ENCODE measurements at regions not wholly inside any gene's neighbourhood (a gene's known extent, or its start where the extent isn't known, plus 50 kb on each side); places are given as distances from the start of the nearest gene placed in this dataset.

DNA sequence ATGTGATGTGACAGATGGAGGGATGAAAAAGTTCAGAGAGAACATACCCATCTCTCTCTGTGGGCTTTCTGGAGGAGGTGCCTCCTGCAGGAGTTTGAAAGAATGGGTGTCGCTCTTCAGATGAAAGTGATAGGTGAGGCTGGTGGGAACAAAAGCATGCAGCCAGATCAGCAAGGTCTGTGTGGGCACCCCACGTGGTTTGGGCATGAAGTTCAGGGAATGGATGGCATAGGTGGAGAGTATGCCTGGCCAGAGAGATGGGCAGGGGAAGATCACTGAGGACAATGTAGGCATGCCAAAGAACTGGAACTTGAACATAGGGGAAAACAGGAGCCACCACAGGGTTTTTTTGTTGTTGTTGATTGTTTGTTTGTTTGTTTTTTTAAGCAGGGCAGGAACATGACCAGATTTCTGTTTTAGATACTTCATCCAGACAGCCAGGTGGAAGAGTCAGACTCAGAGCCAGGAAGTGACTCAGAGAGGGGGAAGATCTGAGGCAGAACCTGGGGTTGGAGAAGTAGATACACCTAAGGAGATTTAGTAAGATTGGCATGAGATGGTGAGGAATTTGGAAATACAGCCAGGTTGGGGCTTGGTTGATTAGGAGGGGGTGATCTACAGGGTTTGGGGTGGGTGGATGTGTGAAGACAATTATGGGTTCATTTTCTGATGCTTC lies 64.8 kb upstream of the CLSTN2 start:
- Mint-ChIP-seq H3K4me1 (ENCODE audit: low read depth) (no peaks in the 10 kb centered on the region), H3K4me3 (no peak overlapping the region), H3K27ac (no peak overlapping the region), H3K27me3 (peaks cover 2% of the 10 kb centered on the region), H3K36me3 (no peaks in the 10 kb centered on the region), H3K9me3 (no peaks in the 10 kb centered on the region)
- ChIA-PET CTCF (no interaction called here), POLR2A (no interaction called here)
- intact Hi-C loops (cut with micrococcal nuclease): no loop called here
- DNase-seq: no peak

DNA sequence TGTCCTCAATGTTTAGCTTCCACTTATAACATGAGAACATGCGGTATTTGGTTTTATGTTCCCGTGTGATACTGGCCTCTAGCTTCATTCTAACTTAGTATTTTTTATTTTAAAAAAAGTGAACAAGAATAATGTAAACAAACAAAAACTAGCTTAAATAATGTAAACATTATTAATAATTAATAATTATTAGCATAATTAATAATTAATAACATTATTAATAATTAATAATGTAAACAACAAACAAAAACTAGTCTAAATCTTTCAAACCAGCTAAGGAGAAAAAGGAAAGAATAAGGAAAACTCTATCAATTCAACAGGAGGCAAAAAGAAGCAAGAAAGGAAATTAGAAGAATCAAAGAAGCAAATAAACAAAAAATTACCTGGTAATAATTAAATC lies 66.2 kb upstream of the CLSTN2 start:
- ChIA-PET CTCF (interaction anchor here (0.6 kb wide), 1 partner anchor 16 kb away, joined by 3 read pairs; no protein-coding TSS in a partner anchor), POLR2A (no interaction called here)
- no peaks in the 10 kb centered on the region for H3K4me1 Mint-ChIP-seq (ENCODE audit: low read depth)
- H3K4me3 Mint-ChIP-seq: no peak overlapping the region
- no peak overlapping the region for H3K27ac Mint-ChIP-seq
- intact Hi-C loops (cut with micrococcal nuclease): no loop called here
- H3K27me3 Mint-ChIP-seq: peaks cover 2% of the 10 kb centered on the region
- DNase-seq: no peak
- H3K36me3 Mint-ChIP-seq: no peaks in the 10 kb centered on the region
- H3K9me3 Mint-ChIP-seq: no peaks in the 10 kb centered on the region

DNA sequence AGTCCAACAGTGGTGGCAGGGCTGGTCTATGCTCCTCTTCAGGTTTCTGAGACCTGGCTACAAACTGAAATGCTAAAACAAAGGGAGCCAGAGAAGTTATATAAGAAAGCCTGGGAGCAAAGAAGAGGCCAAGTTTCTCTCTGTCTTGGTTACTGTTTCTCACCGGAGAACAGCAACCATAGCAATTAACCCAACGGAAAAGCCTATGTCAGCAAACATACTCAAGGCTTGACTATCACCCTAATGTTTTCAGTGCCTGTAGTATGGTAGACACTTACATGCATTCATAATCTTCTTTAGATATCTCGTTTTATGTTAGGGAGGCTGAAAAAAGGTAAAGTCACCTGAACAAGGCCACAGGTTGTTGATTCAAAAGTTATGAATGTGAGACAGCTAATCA lies 86.3 kb upstream of the CLSTN2 start:
- ChIA-PET CTCF (no interaction called here), POLR2A (no interaction called here)
- H3K4me1 Mint-ChIP-seq (ENCODE audit: low read depth): no peaks in the 10 kb centered on the region
- H3K9me3 Mint-ChIP-seq: peaks cover 17% of the 10 kb centered on the region
- no peak for DNase-seq
- H3K27me3 Mint-ChIP-seq: no peaks in the 10 kb centered on the region
- H3K36me3 Mint-ChIP-seq: no peaks in the 10 kb centered on the region
- intact Hi-C loops (cut with micrococcal nuclease): no loop called here
- no peak overlapping the region for H3K4me3 Mint-ChIP-seq
- H3K27ac Mint-ChIP-seq: no peak overlapping the region

DNA sequence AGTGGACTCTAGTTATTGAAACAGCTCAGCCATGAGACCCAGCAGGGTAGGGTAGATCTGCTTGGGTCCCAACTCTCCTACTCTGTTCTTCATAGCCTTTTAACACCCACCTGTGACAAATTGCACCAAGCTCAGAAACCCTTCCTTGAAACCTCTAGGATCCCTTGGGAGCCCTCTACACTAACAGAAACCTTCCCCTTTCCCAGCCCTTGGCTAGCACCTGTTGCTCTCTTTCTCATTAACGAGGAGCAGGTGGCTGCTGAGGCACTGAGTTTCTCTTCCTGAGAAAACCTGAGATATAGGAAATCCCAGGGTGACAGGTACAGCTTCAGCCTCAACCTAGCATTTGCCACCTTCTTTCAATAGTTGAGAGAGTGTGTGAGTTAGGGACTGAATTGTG lies 88.3 kb upstream of the CLSTN2 start:
- POLR2A ChIA-PET: no interaction called here

DNA sequence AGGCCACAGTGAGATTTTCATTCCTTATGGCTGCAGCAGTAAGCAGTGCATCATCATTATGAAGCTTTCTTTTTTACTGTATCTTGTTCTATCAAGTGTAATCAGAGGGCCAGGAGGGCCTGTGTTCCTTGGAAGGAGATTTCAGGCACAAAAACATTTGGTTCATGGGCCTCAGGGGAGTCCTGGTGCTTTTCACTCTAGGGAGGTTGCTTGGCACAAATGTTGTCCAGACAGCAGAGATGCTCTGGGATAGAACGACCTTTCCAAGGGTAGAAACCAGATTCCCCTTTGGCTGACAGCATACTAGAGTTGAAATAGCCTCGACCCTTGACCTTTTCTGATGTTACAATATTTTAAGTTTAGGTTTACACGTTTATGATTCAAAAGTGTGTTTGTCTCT lies 95.3 kb upstream of the CLSTN2 start:
- Mint-ChIP-seq H3K27ac (no peak overlapping the region), H3K9me3 (peaks cover 3% of the 10 kb centered on the region), H3K27me3 (no peaks in the 10 kb centered on the region), H3K4me3 (no peak overlapping the region), H3K36me3 (no peaks in the 10 kb centered on the region), H3K4me1 (ENCODE audit: low read depth) (no peaks in the 10 kb centered on the region)
- POLR2A ChIA-PET: no interaction called here
- CTCF ChIA-PET: no interaction called here
- intact Hi-C loops (cut with micrococcal nuclease): no loop called here
- DNase-seq: no peak

More for the DNA sequence above, 88.3 kb upstream of the CLSTN2 start:
- Mint-ChIP-seq H3K4me3 (no peak overlapping the region), H3K9me3 (peaks cover 17% of the 10 kb centered on the region), H3K4me1 (ENCODE audit: low read depth) (no peaks in the 10 kb centered on the region), H3K27me3 (no peaks in the 10 kb centered on the region), H3K36me3 (no peaks in the 10 kb centered on the region), H3K27ac (no peak overlapping the region)
- CTCF ChIA-PET: no interaction called here
- no peak for DNase-seq
- intact Hi-C loops (cut with micrococcal nuclease): no loop called here

DNA sequence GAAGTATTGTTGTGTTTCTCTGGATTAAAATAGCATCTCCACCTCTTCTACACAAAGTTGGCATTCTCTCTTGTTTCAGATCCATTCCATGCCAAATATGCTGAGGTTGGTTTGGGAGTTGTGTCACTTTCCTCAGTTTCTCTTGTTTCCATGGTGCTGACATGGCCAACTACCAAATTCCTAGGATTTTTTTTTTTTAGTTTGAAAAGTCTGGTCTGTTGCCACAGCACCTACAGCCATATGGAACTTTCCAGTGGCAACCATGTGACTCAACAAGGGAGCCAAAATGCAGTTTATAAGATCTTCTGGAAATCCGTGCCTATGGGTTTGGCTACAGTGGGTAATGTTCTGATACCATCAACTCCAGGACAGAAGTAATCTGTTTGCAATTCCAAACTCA lies 96.0 kb upstream of the CLSTN2 start:
- CTCF ChIA-PET: no interaction called here
- no peak overlapping the region for H3K27ac Mint-ChIP-seq
- H3K36me3 Mint-ChIP-seq: no peaks in the 10 kb centered on the region
- intact Hi-C loops (cut with micrococcal nuclease): no loop called here
- no peaks in the 10 kb centered on the region for H3K27me3 Mint-ChIP-seq
- no peak for DNase-seq
- no peak overlapping the region for H3K4me3 Mint-ChIP-seq
- H3K4me1 Mint-ChIP-seq (ENCODE audit: low read depth): no peaks in the 10 kb centered on the region
- H3K9me3 Mint-ChIP-seq: no peaks in the 10 kb centered on the region
- POLR2A ChIA-PET: no interaction called here

DNA sequence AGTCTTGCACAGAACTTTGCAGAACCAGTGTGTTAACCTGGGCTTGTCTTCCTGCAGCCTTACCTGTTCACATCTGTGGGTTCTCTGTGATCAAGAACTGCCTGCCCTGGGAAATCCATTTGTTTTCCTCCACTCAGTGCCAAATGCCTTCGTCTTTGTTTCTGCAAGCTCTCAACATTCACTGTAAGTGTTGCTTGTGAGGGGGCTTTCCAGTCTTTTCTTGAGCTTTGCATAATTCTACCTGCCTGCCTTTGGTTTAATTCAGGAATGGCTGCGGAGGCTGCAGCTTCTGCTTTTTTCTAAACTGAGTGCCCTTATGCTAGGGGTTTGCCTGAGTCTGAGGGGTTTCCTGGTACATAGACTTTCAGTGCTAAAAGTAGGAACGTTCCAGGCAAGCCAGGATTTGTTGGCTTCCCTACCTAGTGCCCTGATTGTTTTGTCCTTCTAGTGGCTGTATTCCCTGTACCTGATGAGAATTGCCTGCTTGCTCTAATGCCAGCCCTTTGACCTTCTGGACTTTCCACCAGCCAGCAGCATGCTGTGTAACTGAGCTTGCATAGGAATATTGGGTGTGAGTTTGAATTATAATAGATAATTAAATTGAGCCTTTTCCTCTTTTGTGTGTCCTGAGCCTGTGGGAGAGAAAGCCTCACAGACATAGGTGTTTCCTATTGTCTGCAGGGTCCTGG lies 96.6 kb upstream of the CLSTN2 start:
- Mint-ChIP-seq H3K4me3 (no peak overlapping the region), H3K36me3 (no peaks in the 10 kb centered on the region), H3K27ac (no peak overlapping the region), H3K4me1 (ENCODE audit: low read depth) (no peaks in the 10 kb centered on the region), H3K27me3 (no peaks in the 10 kb centered on the region), H3K9me3 (no peaks in the 10 kb centered on the region)
- ChIA-PET CTCF (no interaction called here), POLR2A (no interaction called here)
- intact Hi-C loops (cut with micrococcal nuclease): no loop called here
- DNase-seq: no peak

DNA sequence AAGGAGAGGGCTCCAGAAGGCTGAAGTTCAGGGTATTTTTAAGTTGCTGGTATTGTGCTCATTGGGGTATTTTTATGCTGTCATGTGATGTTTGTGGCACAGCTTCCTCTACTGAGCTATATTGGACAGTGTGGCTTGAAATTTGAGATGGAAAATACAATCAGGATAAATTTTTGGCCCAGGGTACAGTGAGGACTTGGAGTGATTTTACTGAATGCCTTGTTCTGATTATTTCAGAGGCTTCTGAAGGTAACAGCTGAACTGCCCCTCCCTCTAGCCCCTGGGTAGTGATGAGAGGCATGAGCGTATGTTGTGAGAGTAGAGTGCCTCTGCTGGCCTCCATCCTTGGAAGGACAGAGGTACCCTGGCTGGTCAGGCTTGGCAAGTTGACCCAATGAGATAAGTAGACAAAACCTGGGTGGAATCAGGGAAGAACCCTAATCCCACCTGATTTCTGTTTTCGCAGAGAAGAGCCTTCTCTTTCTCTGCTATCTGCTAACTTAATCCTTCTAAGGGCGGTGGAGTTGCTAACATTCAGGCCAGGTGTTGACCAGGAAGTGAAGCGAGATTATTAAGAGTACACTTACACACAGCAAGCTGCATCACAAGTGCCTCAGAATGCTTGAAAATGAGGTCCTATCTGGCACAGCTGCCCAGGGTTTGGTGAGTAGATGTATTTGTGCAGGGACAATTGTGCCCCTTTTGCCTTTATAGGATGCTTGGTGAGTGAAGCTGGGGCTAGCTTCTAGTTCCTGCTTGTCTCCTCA lies 98.1 kb upstream of the CLSTN2 start:
- POLR2A ChIA-PET: no interaction called here
- no peaks in the 10 kb centered on the region for H3K27me3 Mint-ChIP-seq
- H3K36me3 Mint-ChIP-seq: no peaks in the 10 kb centered on the region
- no peak for DNase-seq
- intact Hi-C loops (cut with micrococcal nuclease): no loop called here
- H3K4me3 Mint-ChIP-seq: no peak overlapping the region
- H3K27ac Mint-ChIP-seq: no peak overlapping the region
- H3K4me1 Mint-ChIP-seq (ENCODE audit: low read depth): no peaks in the 10 kb centered on the region
- CTCF ChIA-PET: no interaction called here
- no peaks in the 10 kb centered on the region for H3K9me3 Mint-ChIP-seq

DNA sequence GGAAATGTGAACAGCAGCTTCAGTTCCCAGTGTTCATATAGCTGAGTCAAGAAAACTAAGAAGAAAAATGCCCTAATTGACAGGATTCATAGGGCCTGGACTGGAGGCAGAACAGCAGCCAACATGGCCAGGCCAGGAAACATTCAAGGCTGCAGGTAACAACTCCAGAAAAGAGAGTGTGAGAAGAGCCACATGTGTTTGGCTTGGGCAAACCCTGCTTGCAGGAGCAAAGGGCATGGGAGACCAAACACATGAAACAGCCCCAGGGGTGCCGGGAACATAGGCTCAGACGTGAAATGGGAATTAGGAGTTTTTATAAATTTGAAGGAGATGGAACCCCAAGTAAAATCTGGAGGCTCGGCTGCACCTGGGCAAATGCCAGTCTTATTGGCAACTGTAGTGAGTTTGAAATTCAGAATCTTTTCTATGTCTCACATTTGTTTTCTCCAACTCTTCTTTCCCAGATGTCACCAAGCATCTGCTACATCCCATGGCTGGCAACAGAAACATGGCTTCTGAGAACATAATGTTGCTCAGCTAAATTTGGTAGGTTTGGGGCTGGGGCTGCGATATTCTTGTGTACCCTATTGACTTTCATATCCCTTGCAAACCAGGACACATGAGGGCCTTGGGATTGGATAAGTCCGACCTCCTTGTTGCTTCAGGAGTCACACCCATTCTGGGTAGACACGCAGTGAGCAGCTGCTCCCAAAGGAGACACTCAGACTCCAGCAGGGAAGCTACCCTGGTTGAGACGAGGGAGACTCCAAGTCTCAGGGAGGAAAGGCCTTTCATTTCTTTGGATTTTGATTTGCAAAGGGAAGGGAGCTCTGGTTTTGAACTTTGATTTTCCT lies 98.9 kb upstream of the CLSTN2 start:
- Mint-ChIP-seq H3K9me3 (no peaks in the 10 kb centered on the region), H3K4me3 (no peak overlapping the region), H3K36me3 (no peaks in the 10 kb centered on the region), H3K27ac (no peak overlapping the region), H3K27me3 (no peaks in the 10 kb centered on the region), H3K4me1 (ENCODE audit: low read depth) (no peaks in the 10 kb centered on the region)
- DNase-seq: no peak
- intact Hi-C loops (cut with micrococcal nuclease): no loop called here
- ChIA-PET POLR2A (no interaction called here), CTCF (no interaction called here)

DNA sequence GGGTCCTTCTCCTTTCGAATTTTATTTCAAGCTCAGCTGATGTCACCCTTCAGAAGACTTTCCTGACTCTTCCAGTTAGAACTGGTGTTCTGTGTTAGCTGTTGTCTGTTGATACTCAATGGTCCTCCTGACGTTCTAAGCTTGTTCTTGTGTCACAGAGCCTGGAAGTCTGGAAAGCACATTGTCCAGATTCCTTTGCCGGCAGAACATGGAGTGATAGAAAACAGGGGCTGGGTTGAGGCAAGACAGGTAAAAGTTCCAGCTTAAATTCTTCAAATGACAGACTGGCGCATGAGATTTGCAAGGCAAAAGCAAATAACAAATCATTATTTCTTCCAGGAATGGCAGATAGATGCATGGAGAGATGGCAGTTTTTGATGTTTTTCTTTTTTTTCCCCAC lies 102.0 kb upstream of the CLSTN2 start:
- Mint-ChIP-seq H3K4me1 (ENCODE audit: low read depth) (no peaks in the 10 kb centered on the region), H3K9me3 (no peaks in the 10 kb centered on the region), H3K27ac (no peak overlapping the region), H3K36me3 (no peaks in the 10 kb centered on the region), H3K27me3 (peaks cover 2% of the 10 kb centered on the region), H3K4me3 (no peak overlapping the region)
- ChIA-PET POLR2A (no interaction called here), CTCF (no interaction called here)
- intact Hi-C loops (cut with micrococcal nuclease): no loop called here
- no peak for DNase-seq

DNA sequence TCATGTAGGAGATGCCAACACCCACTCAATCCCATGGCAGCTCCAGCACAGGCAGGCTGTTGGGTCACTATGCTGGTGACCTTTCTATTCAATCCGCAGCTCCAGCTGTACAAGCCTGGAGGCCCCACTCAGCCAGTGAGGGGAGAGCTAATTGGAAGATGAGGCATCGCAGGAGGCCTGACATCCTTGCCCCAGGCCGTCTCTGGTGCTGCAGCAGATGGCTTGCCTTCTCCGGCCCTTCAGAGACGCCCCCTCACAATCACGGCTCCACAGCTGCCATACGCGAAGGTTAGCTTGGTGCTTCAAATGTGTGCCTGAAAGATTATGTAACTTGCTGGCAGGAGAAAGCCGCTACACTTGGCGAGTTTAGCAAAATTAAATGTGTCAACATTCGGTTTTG lies 104.2 kb upstream of the CLSTN2 start:
- no peaks in the 10 kb centered on the region for H3K9me3 Mint-ChIP-seq
- H3K4me1 Mint-ChIP-seq (ENCODE audit: low read depth): no peaks in the 10 kb centered on the region
- peaks cover 2% of the 10 kb centered on the region for H3K27me3 Mint-ChIP-seq
- POLR2A ChIA-PET: no interaction called here
- CTCF ChIA-PET: no interaction called here
- intact Hi-C loops (cut with micrococcal nuclease): no loop called here
- no peak for DNase-seq
- H3K36me3 Mint-ChIP-seq: no peaks in the 10 kb centered on the region
- H3K4me3 Mint-ChIP-seq: no peak overlapping the region
- no peak overlapping the region for H3K27ac Mint-ChIP-seq

DNA sequence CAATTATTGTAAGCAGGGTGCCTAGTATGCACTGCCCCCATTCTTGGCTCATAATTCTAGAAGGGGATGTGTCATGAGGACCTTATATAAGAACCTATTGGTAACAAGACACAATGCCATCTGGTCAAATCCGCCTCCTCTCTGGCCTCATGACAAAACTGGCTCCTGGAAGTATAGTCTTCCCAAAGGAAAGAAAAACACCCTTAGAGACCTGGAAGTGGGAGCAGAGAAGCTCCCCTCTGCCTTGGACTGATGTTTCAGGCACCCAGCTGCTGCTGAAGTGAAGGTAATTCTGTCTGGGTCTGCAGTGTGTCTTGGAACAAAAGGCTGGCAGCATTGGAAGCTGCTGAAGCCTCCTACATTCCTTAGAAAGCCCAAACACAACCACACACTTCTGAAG lies 107.2 kb upstream of the CLSTN2 start:
- H3K4me1 Mint-ChIP-seq (ENCODE audit: low read depth): no peaks in the 10 kb centered on the region
- no peaks in the 10 kb centered on the region for H3K9me3 Mint-ChIP-seq
- H3K4me3 Mint-ChIP-seq: no peak overlapping the region
- CTCF ChIA-PET: no interaction called here
- POLR2A ChIA-PET: no interaction called here
- no peak for DNase-seq
- H3K27me3 Mint-ChIP-seq: peaks cover 2% of the 10 kb centered on the region
- H3K36me3 Mint-ChIP-seq: no peaks in the 10 kb centered on the region
- no peak overlapping the region for H3K27ac Mint-ChIP-seq
- intact Hi-C loops (cut with micrococcal nuclease): no loop called here
